Neural crest cell (in vitro differentiated cells): ENCODE measurements at regions not wholly inside any gene's neighbourhood (a gene's known extent, or its start where the extent isn't known, plus 50 kb on each side); places are given as distances from the start of the nearest gene placed in this dataset.

Experiments used
- DNase-seq: peaks from one replicate; pipeline ENCODE4 v3.0.0; 2021; ENCODE audit warnings: low read depth, mixed read lengths, low spot score
- H3K27ac Mint-ChIP-seq: one replicate; pipeline ENCODE4 v1.8.0; 2021; ENCODE audit warnings: mild to moderate bottlenecking, mixed read lengths; ENCODE audit not compliant: unreplicated experiment
- H3K27me3 Mint-ChIP-seq: 2 replicates; pipeline ENCODE4 v1.8.0; 2021; ENCODE audit warnings: low read depth, mild to moderate bottlenecking, mixed read lengths
- H3K36me3 Mint-ChIP-seq: 2 replicates; pipeline ENCODE4 v1.8.0; 2021; ENCODE audit warnings: low read depth, mild to moderate bottlenecking, mixed read lengths
- H3K4me1 Mint-ChIP-seq: 2 replicates; pipeline ENCODE4 v1.8.0; 2021; ENCODE audit warnings: mixed read lengths
- H3K4me3 Mint-ChIP-seq: one replicate; pipeline ENCODE4 v1.8.0; 2021; ENCODE audit warnings: mild to moderate bottlenecking, mixed read lengths
- H3K9me3 Mint-ChIP-seq: 2 replicates; pipeline ENCODE4 v1.8.0; 2021; ENCODE audit warnings: mixed read lengths
- CTCF ChIP-seq: fragments of 200-600 bp; sonication (generic); conservative IDR thresholded peaks from 2 replicates; pipeline ENCODE4 v1.5.0; 2021; ENCODE audit warnings: antibody characterized with exemption, mild to moderate bottlenecking

- DNase-seq, result no peak
- TF ChIP-seq CTCF, result no peak
- no peaks in the 10 kb centered on the region for H3K27me3 Mint-ChIP-seq
- H3K36me3 Mint-ChIP-seq, result peaks cover 2% of the 10 kb centered on the region
- H3K4me3 Mint-ChIP-seq, result no peak overlapping the region
- no peaks in the 10 kb centered on the region for H3K9me3 Mint-ChIP-seq
- H3K4me1 Mint-ChIP-seq, result peaks cover 5% of the 10 kb centered on the region
- H3K27ac Mint-ChIP-seq, result no peak overlapping the region
Observed at GRCh38 chr15:96122077-96123027, 208.1 kb upstream of the NR2F2 start.

DNA sequence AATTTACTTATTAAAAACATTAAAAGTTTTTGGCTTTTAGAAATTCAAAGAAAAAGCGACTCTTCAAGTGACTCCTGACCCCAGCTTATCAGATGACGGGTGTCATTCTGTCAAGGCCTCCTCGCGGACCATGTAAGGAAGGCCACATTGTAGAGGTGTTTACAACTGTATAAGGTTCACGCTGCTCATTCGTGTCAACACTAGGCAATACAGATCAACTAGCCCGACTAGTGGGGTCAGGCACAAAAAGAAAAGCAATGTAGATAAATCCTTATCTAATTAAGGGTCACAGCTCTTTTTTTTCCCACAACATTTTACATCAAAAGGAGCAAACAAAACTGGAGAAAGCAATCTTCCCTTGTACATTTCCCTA is 207.5 kb upstream of the NR2F2 start:
- Mint-ChIP-seq H3K9me3 (no peaks in the 10 kb centered on the region), H3K4me3 (no peak overlapping the region), H3K27ac (no peak overlapping the region), H3K27me3 (no peaks in the 10 kb centered on the region), H3K36me3 (peaks cover 2% of the 10 kb centered on the region), H3K4me1 (peaks cover 5% of the 10 kb centered on the region)
- TF ChIP-seq CTCF, result no peak
- DNase-seq, result no peak

DNA sequence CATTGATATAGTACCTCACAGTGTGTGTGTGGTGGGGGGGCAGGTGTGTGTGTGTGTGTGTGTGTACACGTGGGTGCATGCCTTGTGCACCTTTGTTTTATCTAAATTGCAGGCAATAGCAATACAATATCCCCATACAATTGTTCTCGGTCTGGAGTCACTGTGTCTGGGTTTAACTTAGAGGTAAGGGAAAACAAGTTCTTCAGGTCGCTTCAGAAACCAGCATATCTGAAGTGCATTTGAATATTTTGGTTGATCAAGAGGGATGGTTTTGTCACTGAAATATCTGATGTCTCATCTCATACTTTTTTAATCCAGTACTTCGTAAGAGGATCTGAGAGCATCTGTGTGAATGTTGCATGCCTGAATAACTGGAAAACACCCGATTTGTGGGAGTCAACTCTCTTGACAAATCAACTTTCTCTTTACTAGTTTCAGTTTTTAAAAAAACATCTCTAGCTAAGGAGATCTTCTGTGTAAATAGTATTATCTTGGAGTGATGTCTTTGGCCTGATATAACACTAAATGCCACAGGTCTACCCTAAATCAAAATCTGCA is 206.8 kb upstream of the NR2F2 start:
- no peak overlapping the region for H3K27ac Mint-ChIP-seq
- H3K36me3 Mint-ChIP-seq, result peaks cover 2% of the 10 kb centered on the region
- no peak for DNase-seq
- peaks cover 5% of the 10 kb centered on the region for H3K4me1 Mint-ChIP-seq
- no peaks in the 10 kb centered on the region for H3K9me3 Mint-ChIP-seq
- H3K27me3 Mint-ChIP-seq, result no peaks in the 10 kb centered on the region
- TF ChIP-seq CTCF, result no peak
- no peak overlapping the region for H3K4me3 Mint-ChIP-seq

DNA sequence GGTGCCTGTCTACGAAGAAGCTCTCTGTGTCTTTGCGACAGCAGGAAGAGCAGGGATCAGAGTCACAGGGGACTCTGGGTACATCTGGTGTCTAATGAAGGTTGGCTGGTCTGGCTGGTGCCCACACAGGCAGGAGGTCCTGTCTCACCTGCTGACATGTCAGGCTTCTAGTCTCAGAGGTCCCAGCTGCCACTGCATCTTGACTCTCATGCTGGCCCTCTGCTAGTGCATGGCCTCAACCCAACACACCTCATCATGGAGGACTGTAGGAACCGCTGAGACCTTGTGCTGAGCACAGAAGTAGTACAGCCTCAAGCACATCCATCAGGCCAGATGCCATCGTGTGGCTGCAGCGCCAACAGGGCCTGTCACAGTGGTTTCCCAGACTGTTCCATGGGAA is 206.1 kb upstream of the NR2F2 start:
- Mint-ChIP-seq H3K27me3 (no peaks in the 10 kb centered on the region), H3K4me3 (no peak overlapping the region), H3K27ac (no peak overlapping the region), H3K4me1 (peaks cover 9% of the 10 kb centered on the region), H3K9me3 (no peaks in the 10 kb centered on the region), H3K36me3 (peaks cover 2% of the 10 kb centered on the region)
- no peak for TF ChIP-seq CTCF
- no peak for DNase-seq

GRCh38 chr15:96125721-96126415 is 204.6 kb upstream of the NR2F2 start:
- TF ChIP-seq CTCF, result no peak
- H3K27ac Mint-ChIP-seq, result no peak overlapping the region
- no peaks in the 10 kb centered on the region for H3K9me3 Mint-ChIP-seq
- H3K36me3 Mint-ChIP-seq, result no peaks in the 10 kb centered on the region
- no peak for DNase-seq
- no peak overlapping the region for H3K4me3 Mint-ChIP-seq
- H3K4me1 Mint-ChIP-seq, result peaks cover 4% of the 10 kb centered on the region
- no peaks in the 10 kb centered on the region for H3K27me3 Mint-ChIP-seq
